Activated CD4-positive, alpha-beta T cell treated with anti-CD3 and anti-CD28 coated beads, Interleukin-2, amount 10 ng/mL, durations not matched to agents 7 days and 5 days (primary cell): ENCODE measurements at regions not wholly inside any gene's neighbourhood (a gene's known extent, or its start where the extent isn't known, plus 50 kb on each side); places are given as distances from the start of the nearest gene placed in this dataset.

Experiments used
- CTCF ChIA-PET: fragments of 350-600 bp; sonication (Branson Sonifier 250); formaldehyde crosslinking; loops from one replicate; lab custom pipeline; 2021; ENCODE audit warnings: antibody characterized with exemption; lab: Charles Lee
- POLR2A ChIA-PET: fragments of 350-600 bp; sonication (Branson Sonifier 250); formaldehyde crosslinking; loops from one replicate; lab custom pipeline; 2021; ENCODE audit warnings: antibody characterized with exemption; lab: Charles Lee
- DNase-seq: peaks from one replicate; pipeline ENCODE4 v3.0.0-alpha.2; 2020
- H3K27ac Mint-ChIP-seq: one replicate; pipeline ENCODE4 v1.8.0; 2021; ENCODE audit warnings: mild to moderate bottlenecking, moderate library complexity, mixed read lengths
- H3K27me3 Mint-ChIP-seq: one replicate; pipeline ENCODE4 v1.8.0; 2021; ENCODE audit warnings: mixed read lengths
- H3K36me3 Mint-ChIP-seq: one replicate; pipeline ENCODE4 v1.8.0; 2021; ENCODE audit warnings: low read depth, mixed read lengths
- H3K4me1 Mint-ChIP-seq: one replicate; pipeline ENCODE4 v1.8.0; 2021; ENCODE audit warnings: mixed read lengths
- H3K4me3 Mint-ChIP-seq: one replicate; pipeline ENCODE4 v1.8.0; 2021; ENCODE audit warnings: mild to moderate bottlenecking, moderate library complexity, mixed read lengths
- H3K9me3 Mint-ChIP-seq: one replicate; pipeline ENCODE4 v1.8.0; 2021; ENCODE audit warnings: mixed read lengths

- no peak overlapping the region for H3K27ac Mint-ChIP-seq
- no peaks in the 10 kb centered on the region for H3K27me3 Mint-ChIP-seq
- ChIA-PET CTCF (no interaction called here), POLR2A (no interaction called here)
- H3K9me3 Mint-ChIP-seq: no peaks in the 10 kb centered on the region
- no peak overlapping the region for H3K4me3 Mint-ChIP-seq
- DNase-seq: no peak
- no peaks in the 10 kb centered on the region for H3K4me1 Mint-ChIP-seq
- no peaks in the 10 kb centered on the region for H3K36me3 Mint-ChIP-seq
Observed at GRCh38 chr10:128498378-128498730, 372.1 kb upstream of the MKI67 start.

GRCh38 chr10:128498746-128499145, 372.5 kb upstream of the MKI67 start:
- ChIA-PET CTCF (no interaction called here), POLR2A (no interaction called here)
- Mint-ChIP-seq H3K4me3 (no peak overlapping the region), H3K27ac (no peak overlapping the region), H3K4me1 (no peaks in the 10 kb centered on the region), H3K9me3 (no peaks in the 10 kb centered on the region), H3K27me3 (no peaks in the 10 kb centered on the region), H3K36me3 (no peaks in the 10 kb centered on the region)
- DNase-seq: no peak

DNA sequence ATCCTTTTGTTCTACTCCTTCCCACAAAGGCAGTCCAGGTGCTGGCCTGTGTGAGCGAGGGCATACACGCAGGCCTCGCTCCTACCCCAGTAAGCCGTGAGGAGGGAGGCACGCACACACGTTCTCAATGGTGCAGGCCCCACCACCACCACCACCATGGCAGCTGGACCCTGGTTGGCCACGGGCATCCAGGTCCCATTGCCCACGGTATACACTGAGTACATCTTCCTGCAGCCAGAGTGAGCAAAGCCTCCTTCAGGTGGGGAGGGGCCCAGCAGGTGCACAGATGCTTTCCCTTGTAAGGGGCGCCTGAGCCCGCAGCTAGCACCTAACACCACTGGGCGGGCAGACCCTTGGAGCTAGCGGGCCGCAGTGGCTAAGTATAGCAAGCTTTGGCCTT, 373.3 kb upstream of the MKI67 start:
- no peak overlapping the region for H3K27ac Mint-ChIP-seq

DNA sequence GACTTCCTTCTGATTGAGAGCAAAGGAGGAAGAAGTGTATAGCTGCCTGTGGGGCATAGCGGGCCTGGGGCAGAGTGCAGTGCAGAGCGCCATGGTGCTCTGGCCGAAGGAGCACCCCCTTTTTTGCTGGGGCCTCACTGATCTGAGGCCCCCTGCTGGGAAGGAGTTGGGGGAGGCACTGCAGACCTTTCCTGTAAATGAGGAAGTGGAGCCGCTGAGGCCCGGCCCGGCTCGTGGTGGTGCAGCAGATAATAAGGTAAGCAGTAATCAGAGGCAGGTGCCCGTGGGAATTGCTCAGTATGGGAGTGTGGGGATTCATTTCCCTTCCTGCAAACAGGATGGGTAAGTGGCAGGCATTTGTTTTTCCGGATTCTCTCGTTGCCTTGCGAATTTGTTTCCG, 373.7 kb upstream of the MKI67 start:
- DNase-seq: no peak
- no peaks in the 10 kb centered on the region for H3K27me3 Mint-ChIP-seq
- no peaks in the 10 kb centered on the region for H3K36me3 Mint-ChIP-seq
- H3K4me1 Mint-ChIP-seq: no peaks in the 10 kb centered on the region
- CTCF ChIA-PET: no interaction called here
- H3K9me3 Mint-ChIP-seq: no peaks in the 10 kb centered on the region
- no peak overlapping the region for H3K4me3 Mint-ChIP-seq
- H3K27ac Mint-ChIP-seq: no peak overlapping the region
- POLR2A ChIA-PET: no interaction called here

More for the DNA sequence above, 373.3 kb upstream of the MKI67 start:
- no peak for DNase-seq
- Mint-ChIP-seq H3K4me3 (no peak overlapping the region), H3K9me3 (no peaks in the 10 kb centered on the region), H3K4me1 (no peaks in the 10 kb centered on the region), H3K27me3 (no peaks in the 10 kb centered on the region), H3K36me3 (no peaks in the 10 kb centered on the region)
- CTCF ChIA-PET: no interaction called here
- POLR2A ChIA-PET: no interaction called here

- no peak overlapping the region for H3K27ac Mint-ChIP-seq
- POLR2A ChIA-PET: no interaction called here
- H3K4me3 Mint-ChIP-seq: no peak overlapping the region
- H3K27me3 Mint-ChIP-seq: no peaks in the 10 kb centered on the region
- CTCF ChIA-PET: no interaction called here
- no peaks in the 10 kb centered on the region for H3K4me1 Mint-ChIP-seq
- DNase-seq: no peak
- no peaks in the 10 kb centered on the region for H3K9me3 Mint-ChIP-seq
- no peaks in the 10 kb centered on the region for H3K36me3 Mint-ChIP-seq
Observed at GRCh38 chr10:128500642-128501041, 374.4 kb upstream of the MKI67 start.

DNA sequence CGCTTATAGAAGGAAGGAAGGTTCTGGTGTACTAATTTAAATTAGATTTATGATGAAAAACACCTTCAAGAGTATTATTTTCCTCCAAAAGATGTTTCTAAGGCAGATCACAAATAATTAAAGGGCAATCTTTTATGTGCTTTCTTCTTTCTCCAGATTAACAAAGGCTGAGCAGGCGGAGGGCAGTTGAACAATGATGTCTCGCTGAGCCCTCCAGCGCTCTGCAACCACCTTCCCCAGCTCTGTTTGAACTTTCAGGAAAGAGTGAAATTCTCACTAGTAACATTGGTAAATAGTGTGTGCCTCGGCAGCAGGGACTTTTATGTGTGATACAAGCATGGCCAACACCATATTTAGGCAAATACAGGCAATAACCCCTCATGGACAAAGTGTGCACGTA, 379.1 kb upstream of the MKI67 start:
- Mint-ChIP-seq H3K27ac (no peak overlapping the region), H3K9me3 (no peaks in the 10 kb centered on the region), H3K4me3 (no peak overlapping the region), H3K4me1 (no peaks in the 10 kb centered on the region), H3K27me3 (peaks cover 3% of the 10 kb centered on the region), H3K36me3 (no peaks in the 10 kb centered on the region)
- POLR2A ChIA-PET: no interaction called here
- DNase-seq: no peak
- CTCF ChIA-PET: no interaction called here

GRCh38 chr10:128506423-128506822, 380.2 kb upstream of the MKI67 start:
- no peaks in the 10 kb centered on the region for H3K4me1 Mint-ChIP-seq
- no peaks in the 10 kb centered on the region for H3K9me3 Mint-ChIP-seq
- H3K27ac Mint-ChIP-seq: no peak overlapping the region
- DNase-seq: no peak
- ChIA-PET POLR2A (no interaction called here), CTCF (interaction anchor here (0.6 kb wide), 1 partner anchor 21 kb away, joined by 3 read pairs; no protein-coding TSS in a partner anchor)
- H3K27me3 Mint-ChIP-seq: peaks cover 3% of the 10 kb centered on the region
- no peaks in the 10 kb centered on the region for H3K36me3 Mint-ChIP-seq
- no peak overlapping the region for H3K4me3 Mint-ChIP-seq

DNA sequence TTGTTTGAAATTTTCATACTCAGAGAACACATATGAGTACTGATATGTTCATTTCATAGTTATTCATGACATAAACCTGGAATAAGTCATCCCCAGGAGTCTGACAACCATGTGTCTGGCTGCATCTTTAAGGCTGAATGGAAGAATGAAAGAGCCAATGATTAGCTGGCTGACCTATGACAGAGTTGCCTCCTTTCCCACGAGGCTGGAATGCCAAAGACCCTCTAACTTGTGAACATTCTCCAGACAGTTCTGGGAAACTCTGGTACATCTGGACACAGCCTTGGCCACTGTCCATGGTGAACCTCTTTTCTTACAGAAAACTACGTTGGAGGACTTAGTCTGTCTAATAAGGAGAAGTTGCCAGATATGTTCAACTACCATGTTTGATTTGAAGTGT, 380.8 kb upstream of the MKI67 start:
- ChIA-PET POLR2A (no interaction called here), CTCF (no interaction called here)
- Mint-ChIP-seq H3K27me3 (peaks cover 3% of the 10 kb centered on the region), H3K4me3 (no peak overlapping the region), H3K36me3 (no peaks in the 10 kb centered on the region), H3K27ac (no peak overlapping the region), H3K4me1 (no peaks in the 10 kb centered on the region), H3K9me3 (no peaks in the 10 kb centered on the region)
- DNase-seq: no peak

DNA sequence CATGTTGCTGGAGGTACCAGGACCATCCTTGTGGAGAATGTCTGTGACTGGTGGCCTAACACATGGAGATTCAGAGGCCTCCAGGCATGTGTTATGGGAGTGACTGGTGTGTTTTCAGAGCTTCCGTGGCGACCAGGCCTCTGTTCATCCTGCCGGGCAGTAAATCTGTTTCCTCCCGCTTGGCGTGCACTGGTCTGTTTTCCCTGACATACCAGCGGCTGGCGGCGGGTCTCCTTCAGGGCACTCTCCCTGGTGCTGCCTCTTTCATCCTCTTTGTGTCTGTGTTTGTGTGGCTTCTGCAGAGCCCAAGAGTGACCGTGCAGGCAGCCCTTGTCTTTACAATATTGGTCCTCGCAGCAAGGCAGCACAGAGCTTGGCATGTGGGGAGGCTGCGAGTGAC, 385.1 kb upstream of the MKI67 start:
- Mint-ChIP-seq H3K36me3 (no peaks in the 10 kb centered on the region), H3K4me3 (no peak overlapping the region), H3K27ac (no peak overlapping the region), H3K4me1 (no peaks in the 10 kb centered on the region), H3K27me3 (peaks cover 3% of the 10 kb centered on the region), H3K9me3 (no peaks in the 10 kb centered on the region)
- no peak for DNase-seq
- CTCF ChIA-PET: no interaction called here
- POLR2A ChIA-PET: no interaction called here

DNA sequence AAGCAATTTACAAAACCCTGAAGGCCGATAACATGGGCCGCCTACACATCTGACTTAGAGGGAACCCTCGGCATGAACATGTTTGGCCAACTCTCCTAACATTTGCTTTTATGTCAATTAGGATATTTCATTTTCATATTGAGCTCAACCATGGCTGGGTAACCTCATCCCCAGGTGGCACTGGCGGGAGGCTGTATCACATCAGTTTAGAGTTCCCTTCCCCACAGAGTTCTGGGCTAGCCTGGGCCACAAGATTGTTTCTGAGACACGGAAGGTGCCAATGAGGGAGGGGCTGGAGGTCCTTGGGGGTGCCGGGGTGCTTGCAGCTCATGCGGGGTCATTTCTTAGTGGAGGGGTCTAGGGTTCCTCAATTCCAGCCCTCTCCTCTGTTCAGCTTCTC, 386.5 kb upstream of the MKI67 start:
- CTCF ChIA-PET: no interaction called here
- no peak overlapping the region for H3K4me3 Mint-ChIP-seq
- DNase-seq: no peak
- H3K36me3 Mint-ChIP-seq: no peaks in the 10 kb centered on the region
- no peaks in the 10 kb centered on the region for H3K4me1 Mint-ChIP-seq
- no peaks in the 10 kb centered on the region for H3K9me3 Mint-ChIP-seq
- peaks cover 3% of the 10 kb centered on the region for H3K27me3 Mint-ChIP-seq
- POLR2A ChIA-PET: no interaction called here
- no peak overlapping the region for H3K27ac Mint-ChIP-seq

- Mint-ChIP-seq H3K27ac (no peak overlapping the region), H3K9me3 (no peaks in the 10 kb centered on the region), H3K27me3 (no peaks in the 10 kb centered on the region), H3K4me3 (no peak overlapping the region), H3K4me1 (no peaks in the 10 kb centered on the region), H3K36me3 (no peaks in the 10 kb centered on the region)
- no peak for DNase-seq
- POLR2A ChIA-PET: no interaction called here
- CTCF ChIA-PET: no interaction called here
Observed at GRCh38 chr10:128514536-128514935, 388.3 kb upstream of the MKI67 start.

GRCh38 chr10:128516180-128516579, 390.0 kb upstream of the MKI67 start:
- Mint-ChIP-seq H3K27ac (no peak overlapping the region), H3K9me3 (no peaks in the 10 kb centered on the region), H3K27me3 (no peaks in the 10 kb centered on the region), H3K4me3 (no peak overlapping the region), H3K4me1 (no peaks in the 10 kb centered on the region), H3K36me3 (no peaks in the 10 kb centered on the region)
- DNase-seq: no peak
- POLR2A ChIA-PET: no interaction called here
- CTCF ChIA-PET: no interaction called here

DNA sequence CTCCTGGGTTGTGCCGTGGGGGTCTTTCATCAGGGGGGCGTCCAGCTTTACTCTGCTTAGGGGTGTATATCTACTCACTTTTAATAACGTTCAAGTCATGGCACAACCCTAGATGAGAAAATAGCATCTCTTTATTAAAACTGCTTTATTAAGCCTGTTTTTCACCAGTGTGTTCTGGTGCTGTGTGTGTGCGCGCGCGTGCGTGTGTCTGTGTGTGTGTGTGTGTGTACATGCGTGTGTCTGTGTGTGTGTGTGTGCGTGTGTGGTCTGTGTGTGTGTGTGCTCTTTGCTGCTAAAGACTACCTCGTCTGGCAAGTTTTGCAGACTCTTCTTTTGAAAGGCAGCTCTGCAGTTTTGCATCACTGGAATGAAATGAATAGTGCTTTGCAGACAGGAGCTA, 390.9 kb upstream of the MKI67 start:
- no peaks in the 10 kb centered on the region for H3K27me3 Mint-ChIP-seq
- no peaks in the 10 kb centered on the region for H3K9me3 Mint-ChIP-seq
- DNase-seq: no peak
- ChIA-PET CTCF (no interaction called here), POLR2A (no interaction called here)
- H3K4me3 Mint-ChIP-seq: no peak overlapping the region
- no peak overlapping the region for H3K27ac Mint-ChIP-seq
- H3K4me1 Mint-ChIP-seq: no peaks in the 10 kb centered on the region
- H3K36me3 Mint-ChIP-seq: no peaks in the 10 kb centered on the region

DNA sequence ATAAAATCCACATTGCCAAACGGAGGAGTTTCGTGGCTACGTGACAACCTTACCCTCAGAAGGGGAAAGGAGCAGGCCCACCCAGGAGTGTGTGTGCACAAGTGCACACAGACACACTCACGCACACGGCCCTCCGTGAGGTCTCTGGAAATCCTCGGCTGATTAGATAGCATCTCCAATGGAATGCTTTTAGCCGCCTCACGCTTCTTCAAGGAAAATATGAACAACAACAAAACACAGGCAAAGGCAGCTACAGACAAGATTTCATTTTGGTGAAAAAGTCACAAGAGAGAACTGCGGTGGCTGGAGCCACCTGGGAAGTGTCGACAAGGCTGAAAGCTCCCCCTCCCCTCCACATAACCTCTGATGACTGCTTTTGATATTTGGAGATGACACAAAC, 391.8 kb upstream of the MKI67 start:
- Mint-ChIP-seq H3K27ac (no peak overlapping the region), H3K27me3 (no peaks in the 10 kb centered on the region), H3K4me3 (no peak overlapping the region), H3K4me1 (no peaks in the 10 kb centered on the region), H3K36me3 (no peaks in the 10 kb centered on the region), H3K9me3 (no peaks in the 10 kb centered on the region)
- no peak for DNase-seq
- CTCF ChIA-PET: no interaction called here
- POLR2A ChIA-PET: no interaction called here
